ENCODE measurements at regions not wholly inside any gene's neighbourhood (a gene's known extent, or its start where the extent isn't known, plus 50 kb on each side); places are given as distances from the start of the nearest gene placed in this dataset.

DNA sequence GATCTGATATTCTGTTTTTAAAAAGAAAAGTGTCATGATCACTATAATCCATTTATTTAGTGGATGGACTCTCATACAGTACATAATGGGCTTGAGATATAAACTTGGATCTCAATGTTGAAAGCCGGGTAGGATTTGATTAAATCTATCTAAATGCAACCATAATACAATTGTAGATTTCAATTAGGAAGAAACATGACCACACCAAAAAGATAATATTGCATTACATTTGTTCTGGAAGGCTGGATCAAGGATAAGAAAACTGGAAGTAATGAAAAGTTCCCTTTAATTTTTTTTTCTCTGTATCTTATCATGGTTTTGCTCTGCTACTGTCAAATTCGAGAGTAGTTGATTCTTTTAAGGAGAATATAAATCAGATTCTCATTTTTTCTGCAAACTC lies 51.3 kb upstream of the UFL1 start:
- no peak overlapping the region for H2AFZ ChIP-seq (ENCODE audit: low read depth, low read length)
- H3K9ac ChIP-seq (ENCODE audit: low read depth, low read length), result no peak overlapping the region
- no peaks in the 10 kb centered on the region for H4K20me1 ChIP-seq (ENCODE audit: insufficient read depth, low read length)
- no peak overlapping the region for H3K4me3 ChIP-seq (ENCODE audit: low read depth in 1 of 2, low read length in 2 of 2)
- no peaks in the 10 kb centered on the region for H3K4me1 ChIP-seq (ENCODE audit: insufficient read depth, low read length)
- no peaks in the 10 kb centered on the region for H3K9me3 ChIP-seq (ENCODE audit: insufficient read depth, low read length, severe bottlenecking)
- ATAC-seq (ENCODE audit: insufficient read depth, low read depth) (no peak), DNase-seq (no peak)
- TF ChIP-seq, protein P1, sequence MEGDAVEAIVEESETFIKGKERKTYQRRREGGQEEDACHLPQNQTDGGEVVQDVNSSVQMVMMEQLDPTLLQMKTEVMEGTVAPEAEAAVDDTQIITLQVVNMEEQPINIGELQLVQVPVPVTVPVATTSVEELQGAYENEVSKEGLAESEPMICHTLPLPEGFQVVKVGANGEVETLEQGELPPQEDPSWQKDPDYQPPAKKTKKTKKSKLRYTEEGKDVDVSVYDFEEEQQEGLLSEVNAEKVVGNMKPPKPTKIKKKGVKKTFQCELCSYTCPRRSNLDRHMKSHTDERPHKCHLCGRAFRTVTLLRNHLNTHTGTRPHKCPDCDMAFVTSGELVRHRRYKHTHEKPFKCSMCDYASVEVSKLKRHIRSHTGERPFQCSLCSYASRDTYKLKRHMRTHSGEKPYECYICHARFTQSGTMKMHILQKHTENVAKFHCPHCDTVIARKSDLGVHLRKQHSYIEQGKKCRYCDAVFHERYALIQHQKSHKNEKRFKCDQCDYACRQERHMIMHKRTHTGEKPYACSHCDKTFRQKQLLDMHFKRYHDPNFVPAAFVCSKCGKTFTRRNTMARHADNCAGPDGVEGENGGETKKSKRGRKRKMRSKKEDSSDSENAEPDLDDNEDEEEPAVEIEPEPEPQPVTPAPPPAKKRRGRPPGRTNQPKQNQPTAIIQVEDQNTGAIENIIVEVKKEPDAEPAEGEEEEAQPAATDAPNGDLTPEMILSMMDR (IDR thresholded peaks at IDR 0.05; ENCODE audit: borderline replicate concordance, extremely low read depth, low read length, poor library complexity, severe bottlenecking), result no peak
- TF ChIP-seq EZH2 (IDR thresholded peaks at IDR 0.05; ENCODE audit: borderline replicate concordance, low read depth, low read length, severe bottlenecking), result no peak
- no peaks in the 10 kb centered on the region for H3K79me2 ChIP-seq (ENCODE audit: insufficient read depth, low read length)
- H3K36me3 ChIP-seq (ENCODE audit: insufficient read depth, low read length), result no peaks in the 10 kb centered on the region
- no peak overlapping the region for H3K4me2 ChIP-seq (ENCODE audit: insufficient read depth, low read length)
- no peaks in the 10 kb centered on the region for H3K27me3 ChIP-seq (ENCODE audit: insufficient read depth, low read length, poor library complexity)
- H3K27ac ChIP-seq (ENCODE audit: low read length), result no peak overlapping the region
